ENCODE measurements at regions not wholly inside any gene's neighbourhood (a gene's known extent, or its start where the extent isn't known, plus 50 kb on each side); places are given as distances from the start of the nearest gene placed in this dataset.

GRCh38 chr15:36325206-36325605, 254.2 kb upstream of the CDIN1 start:
- Mint-ChIP-seq H3K27me3 (peaks cover 0 to 4% (median 0%) of the 10 kb centered on the region in 5 donors), H3K4me3 (no peak overlapping the region), H3K4me1 (no peaks in the 10 kb centered on the region), H3K9me3 (peaks cover 0 to 2% (median 0%) of the 10 kb centered on the region in 9 donors), H3K27ac (no peak overlapping the region), H3K36me3 (no peaks in the 10 kb centered on the region)
- POLR2A ChIA-PET: no interaction called here
- ATAC-seq (no peak), DNase-seq (no peak)

GRCh38 chr15:36329592-36329991, 249.8 kb upstream of the CDIN1 start:
- POLR2A ChIA-PET: no interaction called here
- ATAC-seq: no peak
- DNase-seq: no peak
- Mint-ChIP-seq H3K27ac (no peak overlapping the region), H3K27me3 (peaks cover 0 to 3% (median 0%) of the 10 kb centered on the region in 5 donors), H3K36me3 (no peaks in the 10 kb centered on the region), H3K4me1 (no peaks in the 10 kb centered on the region), H3K4me3 (no peak overlapping the region), H3K9me3 (peaks cover 0 to 2% (median 0%) of the 10 kb centered on the region in 9 donors)

- Mint-ChIP-seq H3K4me1 (no peaks in the 10 kb centered on the region), H3K36me3 (no peaks in the 10 kb centered on the region), H3K27me3 (peaks cover 0 to 3% (median 0%) of the 10 kb centered on the region in 5 donors), H3K9me3 (peaks cover 0 to 4% (median 0%) of the 10 kb centered on the region in 9 donors), H3K27ac (no peak overlapping the region), H3K4me3 (no peak overlapping the region)
- ATAC-seq (no peak), DNase-seq (no peak)
- POLR2A ChIA-PET: no interaction called here
Observed at GRCh38 chr15:36330598-36330997, 248.8 kb upstream of the CDIN1 start.

- Mint-ChIP-seq H3K4me1 (no peaks in the 10 kb centered on the region), H3K27ac (no peak overlapping the region), H3K27me3 (peaks cover 0 to 3% (median 0%) of the 10 kb centered on the region in 5 donors), H3K4me3 (no peak overlapping the region), H3K36me3 (no peaks in the 10 kb centered on the region), H3K9me3 (peaks cover 0 to 8% (median 0%) of the 10 kb centered on the region in 9 donors)
- POLR2A ChIA-PET: no interaction called here
- ATAC-seq: no peak
- no peak for DNase-seq
Observed at GRCh38 chr15:36331531-36332275, 247.7 kb upstream of the CDIN1 start.

GRCh38 chr15:36332301-36332700, 247.1 kb upstream of the CDIN1 start:
- no peak for DNase-seq
- POLR2A ChIA-PET: no interaction called here
- H3K4me3 Mint-ChIP-seq: no peak overlapping the region
- H3K4me1 Mint-ChIP-seq: no peaks in the 10 kb centered on the region
- H3K36me3 Mint-ChIP-seq: no peaks in the 10 kb centered on the region
- no peak for ATAC-seq
- H3K27ac Mint-ChIP-seq: no peak overlapping the region
- peaks cover 0 to 8% (median 0%) of the 10 kb centered on the region in 9 donors for H3K9me3 Mint-ChIP-seq
- H3K27me3 Mint-ChIP-seq: peaks cover 0 to 3% (median 0%) of the 10 kb centered on the region in 5 donors

GRCh38 chr15:36332896-36333295, 246.5 kb upstream of the CDIN1 start:
- DNase-seq: no peak
- Mint-ChIP-seq H3K27me3 (peaks cover 0 to 3% (median 0%) of the 10 kb centered on the region in 5 donors), H3K4me3 (no peak overlapping the region), H3K4me1 (no peaks in the 10 kb centered on the region), H3K9me3 (peaks cover 0 to 9% (median 0%) of the 10 kb centered on the region in 9 donors), H3K27ac (no peak overlapping the region), H3K36me3 (no peaks in the 10 kb centered on the region)
- POLR2A ChIA-PET: no interaction called here
- no peak for ATAC-seq

GRCh38 chr15:36334059-36334458, 245.4 kb upstream of the CDIN1 start:
- Mint-ChIP-seq H3K27ac (no peak overlapping the region), H3K36me3 (no peaks in the 10 kb centered on the region), H3K4me3 (no peak overlapping the region), H3K9me3 (peaks cover 0 to 12% (median 0%) of the 10 kb centered on the region in 9 donors), H3K27me3 (peaks cover 0 to 3% (median 0%) of the 10 kb centered on the region in 5 donors), H3K4me1 (no peaks in the 10 kb centered on the region)
- POLR2A ChIA-PET: no interaction called here
- ATAC-seq (no peak), DNase-seq (no peak)

GRCh38 chr15:36335224-36335623, 244.2 kb upstream of the CDIN1 start:
- H3K27me3 Mint-ChIP-seq: peaks cover 0 to 5% (median 0%) of the 10 kb centered on the region in 5 donors
- DNase-seq: no peak
- H3K36me3 Mint-ChIP-seq: no peaks in the 10 kb centered on the region
- H3K4me3 Mint-ChIP-seq: no peak overlapping the region
- POLR2A ChIA-PET: no interaction called here
- no peaks in the 10 kb centered on the region for H3K4me1 Mint-ChIP-seq
- H3K27ac Mint-ChIP-seq: no peak overlapping the region
- peaks cover 0 to 15% (median 0%) of the 10 kb centered on the region in 9 donors for H3K9me3 Mint-ChIP-seq
- ATAC-seq: no peak

GRCh38 chr15:36335659-36336058, 243.8 kb upstream of the CDIN1 start:
- peaks cover 0 to 18% (median 0%) of the 10 kb centered on the region in 9 donors for H3K9me3 Mint-ChIP-seq
- no peak overlapping the region for H3K4me3 Mint-ChIP-seq
- no peak for DNase-seq
- H3K36me3 Mint-ChIP-seq: no peaks in the 10 kb centered on the region
- ATAC-seq: no peak
- H3K27ac Mint-ChIP-seq: no peak overlapping the region
- H3K4me1 Mint-ChIP-seq: no peaks in the 10 kb centered on the region
- POLR2A ChIA-PET: no interaction called here
- peaks cover 0 to 6% (median 0%) of the 10 kb centered on the region in 5 donors for H3K27me3 Mint-ChIP-seq

GRCh38 chr15:36344887-36345286, 234.5 kb upstream of the CDIN1 start:
- H3K4me3 Mint-ChIP-seq: no peak overlapping the region
- peaks cover 0 to 7% (median 0%) of the 10 kb centered on the region in 9 donors for H3K9me3 Mint-ChIP-seq
- peaks cover 0 to 20% (median 2%) of the 10 kb centered on the region in 5 donors for H3K27me3 Mint-ChIP-seq
- DNase-seq: no peak
- H3K4me1 Mint-ChIP-seq: no peaks in the 10 kb centered on the region
- no peaks in the 10 kb centered on the region for H3K36me3 Mint-ChIP-seq
- no peak overlapping the region for H3K27ac Mint-ChIP-seq
- ATAC-seq: no peak
- POLR2A ChIA-PET: no interaction called here

- peaks cover 0 to 9% (median 0%) of the 10 kb centered on the region in 9 donors for H3K9me3 Mint-ChIP-seq
- H3K4me1 Mint-ChIP-seq: no peaks in the 10 kb centered on the region
- peaks cover 0 to 16% (median 2%) of the 10 kb centered on the region in 5 donors for H3K27me3 Mint-ChIP-seq
- POLR2A ChIA-PET: no interaction called here
- no peak for DNase-seq
- H3K4me3 Mint-ChIP-seq: no peak overlapping the region
- no peaks in the 10 kb centered on the region for H3K36me3 Mint-ChIP-seq
- ATAC-seq: no peak
- H3K27ac Mint-ChIP-seq: no peak overlapping the region
Observed at GRCh38 chr15:36347272-36347858, 232.1 kb upstream of the CDIN1 start.

- Mint-ChIP-seq H3K9me3 (peaks cover 0 to 3% (median 0%) of the 10 kb centered on the region in 9 donors), H3K36me3 (no peaks in the 10 kb centered on the region), H3K4me3 (no peak overlapping the region), H3K4me1 (no peaks in the 10 kb centered on the region), H3K27me3 (peaks cover 0 to 7% (median 0%) of the 10 kb centered on the region in 5 donors), H3K27ac (no peak overlapping the region)
- POLR2A ChIA-PET: no interaction called here
- no peak for DNase-seq
- no peak for ATAC-seq
Observed at GRCh38 chr15:36356466-36356865, 223.0 kb upstream of the CDIN1 start.

GRCh38 chr15:36356978-36357601, 222.3 kb upstream of the CDIN1 start:
- no peaks in the 10 kb centered on the region for H3K4me1 Mint-ChIP-seq
- no peaks in the 10 kb centered on the region for H3K36me3 Mint-ChIP-seq
- ATAC-seq (no peak), DNase-seq (no peak)
- H3K27me3 Mint-ChIP-seq: peaks cover 0 to 7% (median 0%) of the 10 kb centered on the region in 5 donors
- no peak overlapping the region for H3K4me3 Mint-ChIP-seq
- POLR2A ChIA-PET: no interaction called here
- peaks cover 0 to 3% (median 0%) of the 10 kb centered on the region in 9 donors for H3K9me3 Mint-ChIP-seq
- H3K27ac Mint-ChIP-seq: no peak overlapping the region
